Astrocyte (in vitro differentiated cells and primary cell): ENCODE measurements at regions not wholly inside any gene's neighbourhood (a gene's known extent, or its start where the extent isn't known, plus 50 kb on each side); places are given as distances from the start of the nearest gene placed in this dataset.
"Not testable (repeated sequence)": the region's sequence is repeated elsewhere in the genome, so short reads cannot be mapped to it uniquely, and the experiment has no call there.

Source experiments
- DNase-seq: peaks from one replicate; pipeline ENCODE4 v3.0.0-alpha.2; 2010; ENCODE audit warnings: low read depth
- FAIRE-seq: peaks from 2 replicates; lab custom pipeline; 2011; peaks lifted over from hg19 to GRCh38; lab: Jason Lieb, UNC
- H2AFZ ChIP-seq: 2 replicates; pipeline ENCODE4 v1.6.0; 2012; ENCODE audit warnings: low read depth, low read length, inconsistent platforms
- H3K27ac ChIP-seq: 2 replicates; pipeline ENCODE4 v1.5.1; 2011; ENCODE audit warnings: low read depth, low read length, inconsistent platforms
- H3K27me3 ChIP-seq: 2 replicates; pipeline ENCODE4 v1.6.0; 2011; ENCODE audit warnings: low read length, inconsistent platforms; ENCODE audit not compliant: insufficient read depth
- H3K36me3 ChIP-seq: 2 replicates; pipeline ENCODE4 v1.5.1; 2011; ENCODE audit warnings: low read length, inconsistent platforms; ENCODE audit not compliant: insufficient read depth
- H3K4me1 ChIP-seq: 2 replicates; pipeline ENCODE4 v1.5.1; 2011; ENCODE audit warnings: low read length, inconsistent platforms; ENCODE audit not compliant: insufficient read depth
- H3K4me2 ChIP-seq: 2 replicates; pipeline ENCODE4 v1.6.0; 2012; ENCODE audit warnings: low read length, inconsistent platforms
- H3K4me3 ChIP-seq: 2 replicates; pipeline ENCODE4 v1.5.1; 2011; ENCODE audit warnings: low read depth, mild to moderate bottlenecking, low read length, inconsistent platforms; ENCODE audit not compliant: insufficient read depth
- H3K79me2 ChIP-seq: 2 replicates; pipeline ENCODE4 v1.6.0; 2012; ENCODE audit warnings: mild to moderate bottlenecking, low read length, inconsistent platforms; ENCODE audit not compliant: insufficient read depth
- H3K9ac ChIP-seq: 2 replicates; pipeline ENCODE4 v1.6.0; 2012; ENCODE audit warnings: mild to moderate bottlenecking, low read length, inconsistent platforms
- H3K9me3 ChIP-seq: 2 replicates; pipeline ENCODE4 v1.5.1; 2012; ENCODE audit warnings: low read depth, mild to moderate bottlenecking, low read length, inconsistent platforms; ENCODE audit not compliant: insufficient read depth
- H4K20me1 ChIP-seq: 2 replicates; pipeline ENCODE4 v1.6.0; 2012; ENCODE audit warnings: low read length, inconsistent platforms; ENCODE audit not compliant: insufficient read depth
- H3K27ac Mint-ChIP-seq: one replicate; pipeline ENCODE4 v1.8.0; 2021; ENCODE audit warnings: mild to moderate bottlenecking, mixed read lengths; ENCODE audit not compliant: unreplicated experiment
- H3K27me3 Mint-ChIP-seq: one replicate; pipeline ENCODE4 v1.8.0; 2021; ENCODE audit warnings: low read depth, mixed read lengths; ENCODE audit not compliant: unreplicated experiment
- H3K36me3 Mint-ChIP-seq: one replicate; pipeline ENCODE4 v1.8.0; 2021; ENCODE audit warnings: low read depth, mixed read lengths; ENCODE audit not compliant: unreplicated experiment
- H3K4me1 Mint-ChIP-seq: one replicate; pipeline ENCODE4 v1.8.0; 2021; ENCODE audit warnings: low read depth, mixed read lengths; ENCODE audit not compliant: unreplicated experiment
- H3K4me3 Mint-ChIP-seq: one replicate; pipeline ENCODE4 v1.8.0; 2021; ENCODE audit warnings: mild to moderate bottlenecking, moderate library complexity, mixed read lengths; ENCODE audit not compliant: unreplicated experiment
- H3K9me3 Mint-ChIP-seq: one replicate; pipeline ENCODE4 v1.8.0; 2021; ENCODE audit warnings: mild to moderate bottlenecking, mixed read lengths; ENCODE audit not compliant: unreplicated experiment
- CTCF ChIP-seq: IDR thresholded peaks from 2 replicates; pipeline ENCODE4 v1.5.1; 2011; ENCODE audit warnings: low read depth, mild to moderate bottlenecking, inconsistent platforms, low read length, moderate library complexity; ENCODE audit not compliant: insufficient read depth
- EZH2 ChIP-seq: IDR thresholded peaks from 2 replicates; pipeline ENCODE4 v1.6.1; 2012; ENCODE audit warnings: mild to moderate bottlenecking, low read length, inconsistent platforms; ENCODE audit not compliant: insufficient read depth

- H3K27me3 Mint-ChIP-seq = no peaks in the 10 kb centered on the region
- no peaks in the 10 kb centered on the region for H3K79me2 ChIP-seq
- no peak overlapping the region for H3K4me2 ChIP-seq
- H3K27ac ChIP-seq = no peak overlapping the region
- H3K27ac Mint-ChIP-seq = no peak overlapping the region
- H3K4me1 ChIP-seq = no peaks in the 10 kb centered on the region
- no peak overlapping the region for H3K4me3 ChIP-seq
- no peak for TF ChIP-seq CTCF
- no peak overlapping the region for H3K4me3 Mint-ChIP-seq
- H3K27me3 ChIP-seq = no peaks in the 10 kb centered on the region
- FAIRE-seq (no peak), DNase-seq (no peak)
- H3K9me3 Mint-ChIP-seq = peaks cover 8% of the 10 kb centered on the region
- peaks cover 5% of the 10 kb centered on the region for H3K9me3 ChIP-seq
- H4K20me1 ChIP-seq = no peaks in the 10 kb centered on the region
- no peaks in the 10 kb centered on the region for H3K4me1 Mint-ChIP-seq
- H2AFZ ChIP-seq = no peak overlapping the region
- H3K36me3 Mint-ChIP-seq = no peaks in the 10 kb centered on the region
- no peak overlapping the region for H3K9ac ChIP-seq
- no peaks in the 10 kb centered on the region for H3K36me3 ChIP-seq
These were observed 532.1 kb upstream of the PITX2 start for GRCh38 chr4:111154934-111155333.

GRCh38 chr4:111164556-111164955, 541.7 kb upstream of the PITX2 start:
- not testable (repeated sequence) for H3K27me3 Mint-ChIP-seq, H3K4me1 Mint-ChIP-seq, H3K36me3 Mint-ChIP-seq, H3K4me3 ChIP-seq, H3K9me3 ChIP-seq, H3K9ac ChIP-seq, H3K27ac ChIP-seq, H3K79me2 ChIP-seq, H3K4me1 ChIP-seq, H3K4me2 ChIP-seq, DNase-seq, H3K27me3 ChIP-seq, FAIRE-seq, H3K36me3 ChIP-seq, H3K4me3 Mint-ChIP-seq, H3K27ac Mint-ChIP-seq, H2AFZ ChIP-seq, H4K20me1 ChIP-seq
- peaks cover 24% of the 10 kb centered on the region for H3K9me3 Mint-ChIP-seq

- Histone ChIP-seq H3K4me2 (no peak overlapping the region), H2AFZ (no peak overlapping the region), H3K27ac (no peak overlapping the region), H3K4me3 (no peak overlapping the region), H3K27me3 (no peaks in the 10 kb centered on the region), H3K4me1 (no peaks in the 10 kb centered on the region), H3K36me3 (no peaks in the 10 kb centered on the region), H4K20me1 (no peaks in the 10 kb centered on the region), H3K9ac (no peak overlapping the region), H3K79me2 (no peaks in the 10 kb centered on the region), H3K9me3 (no peaks in the 10 kb centered on the region)
- Mint-ChIP-seq H3K27ac (no peak overlapping the region), H3K4me3 (no peak overlapping the region), H3K9me3 (peaks cover under 1% of the 10 kb centered on the region), H3K4me1 (peaks cover 16% of the 10 kb centered on the region), H3K27me3 (no peaks in the 10 kb centered on the region), H3K36me3 (no peaks in the 10 kb centered on the region)
- TF ChIP-seq CTCF (no peak), EZH2 (no peak)
- no peak for FAIRE-seq
- peak; percentile 19 for DNase-seq
These were observed 551.5 kb upstream of the PITX2 start for GRCh38 chr4:111174331-111174730.
